HepG2 (cell line): ENCODE measurements at regions not wholly inside any gene's neighbourhood (a gene's known extent, or its start where the extent isn't known, plus 50 kb on each side); places are given as distances from the start of the nearest gene placed in this dataset.

Experiments used
- ATAC-seq: fragments of 200-7000 bp; cut with Tn5 transposase; 3 replicates; pipeline ENCODE4 v1.9.1; 2020; ENCODE audit warnings: mild to moderate bottlenecking, moderate library complexity
- BruUV-seq: library from RNA; stranded (reverse); fragments of 400-500 nt; replicated peaks from 2 replicates; lab custom pipeline; 2021; lab: Mats Ljungman, UMichigan
- CTCF ChIA-PET: fragments of 300-600 bp; formaldehyde crosslinking; extraction: SDS; loops from one replicate; lab custom pipeline; 2021; ENCODE audit warnings: low total read pairs, inconsistent platforms, low intra/inter-chr PET ratio; lab: Yijun Ruan, JAX
- POLR2A ChIA-PET: fragments of 350-600 bp; sonication (Branson Sonifier 250); formaldehyde crosslinking; loops from one replicate; lab custom pipeline; 2020; ENCODE audit warnings: antibody characterized with exemption, inconsistent platforms; lab: Yijun Ruan, JAX
- DNase-seq: peaks from one replicate; pipeline ENCODE4 v3.0.0-alpha.2; 2015; ENCODE audit warnings: low spot score
- FAIRE-seq: peaks from 3 replicates; lab custom pipeline; 2011; peaks lifted over from hg19 to GRCh38; lab: Jason Lieb, UNC
- H2AFZ ChIP-seq: one replicate; pipeline ENCODE4 v1.6.1; 2011; ENCODE audit warnings: low read length, inconsistent platforms
- H3K27ac ChIP-seq: fragments of 300-600 bp; 3 replicates; pipeline ENCODE4 v1.8.0; 2011; ENCODE audit warnings: mixed run types, mild to moderate bottlenecking, mixed read lengths, low read length, inconsistent platforms; ENCODE audit not compliant: insufficient read depth; ENCODE audit errors: extremely low read length
- H3K27me3 ChIP-seq, 2 experiments: fragments of 200-600 bp in 1 of 2; 2 replicates in 1 of 2; 3 replicates in 1 of 2; pipeline versions ENCODE4 v1.6.0 to v1.8.0; 2011; ENCODE audit warnings: low read length in 2 of 2, mild to moderate bottlenecking in 2 of 2, moderate library complexity in 2 of 2, inconsistent platforms in 1 of 2; ENCODE audit not compliant: insufficient read depth in 2 of 2, control insufficient read depth in 1 of 2
- H3K36me3 ChIP-seq, 2 experiments: fragments of 200-600 bp in 1 of 2; replicated peaks in 1 of 2; 2 replicates in 1 of 2; 3 replicates in 1 of 2; pipeline versions ENCODE4 v1.5.1 to v1.8.0; 2011; ENCODE audit warnings: low read length in 2 of 2, inconsistent platforms in 1 of 2; ENCODE audit not compliant: insufficient read depth in 2 of 2, control insufficient read depth in 1 of 2
- H3K4me1 ChIP-seq: 2 replicates; pipeline ENCODE4 v1.5.1; 2012; ENCODE audit warnings: low read length, inconsistent platforms; ENCODE audit not compliant: insufficient read depth
- H3K4me2 ChIP-seq: 2 replicates; pipeline ENCODE4 v1.6.0; 2011; ENCODE audit warnings: low read depth, low read length, inconsistent platforms
- H3K4me3 ChIP-seq, 3 experiments: fragments of 200-600 bp in 1 of 3; sonication (generic), shearing (Covaris generic) in 1 of 3; replicated peaks in 1 of 3; 2 replicates each; pipeline ENCODE4 v1.5.1; 2011 to 2016; ENCODE audit warnings: low read length in 3 of 3, inconsistent platforms in 2 of 3, low read depth in 2 of 3, mild to moderate bottlenecking in 2 of 3, control low read depth in 1 of 3, mixed read lengths in 1 of 3; ENCODE audit not compliant: insufficient read depth in 1 of 3
- H3K79me2 ChIP-seq: one replicate; pipeline ENCODE4 v1.6.1; 2011; ENCODE audit warnings: low read length, inconsistent platforms; ENCODE audit not compliant: insufficient read depth
- H3K9ac ChIP-seq: 2 replicates; pipeline ENCODE4 v1.6.0; 2011; ENCODE audit warnings: mild to moderate bottlenecking, low read depth, low read length, inconsistent platforms; ENCODE audit not compliant: insufficient read depth
- H3K9me3 ChIP-seq: 2 replicates; pipeline ENCODE4 v1.5.1; 2012; ENCODE audit warnings: mild to moderate bottlenecking, low read length
- H4K20me1 ChIP-seq: 2 replicates; pipeline ENCODE4 v1.6.0; 2011; ENCODE audit warnings: inconsistent platforms, mild to moderate bottlenecking, low read length, moderate library complexity; ENCODE audit not compliant: insufficient read depth
- GABPB1 ChIP-seq: IDR thresholded peaks from 2 replicates; pipeline ENCODE4 v1.6.1; 2016; ENCODE audit warnings: mild to moderate bottlenecking, missing genetic modification reagents, moderate library complexity, missing compliant biosample characterization
- IRX3 ChIP-seq: sonication (generic); formaldehyde crosslinking; IDR thresholded peaks from 2 replicates; pipeline ENCODE4 v1.8.1; 2023; ENCODE audit warnings: mild to moderate bottlenecking, low read depth, missing genetic modification reagents, borderline replicate concordance
- MEF2D ChIP-seq: sonication (generic); formaldehyde crosslinking; IDR thresholded peaks from 2 replicates; pipeline ENCODE4 v1.5.1; 2020; ENCODE audit warnings: mild to moderate bottlenecking, missing genetic modification reagents
- PTBP1 ChIP-seq: fragments of 200-400 bp; formaldehyde crosslinking; IDR thresholded peaks from 2 replicates; pipeline ENCODE4 v1.6.1; 2018; ENCODE audit warnings: low read length, low read depth; ENCODE audit not compliant: poor library complexity, severe bottlenecking
- SP1 ChIP-seq, 2 experiments: fragments of 450-650 bp in 1 of 2; sonication (generic) in 1 of 2; formaldehyde crosslinking in 1 of 2; IDR thresholded peaks; 2 replicates each; pipeline versions ENCODE4 v1.4.0 to v1.6.1; 2016 to 2020; ENCODE audit warnings: missing genetic modification reagents in 1 of 2
- ZBTB8A ChIP-seq: sonication (generic); formaldehyde crosslinking; IDR thresholded peaks from 2 replicates; pipeline ENCODE4 v1.4.0; 2020; ENCODE audit warnings: mild to moderate bottlenecking, low read depth, missing genetic modification reagents, borderline replicate concordance
- in situ Hi-C: cut with HindIII; loops from 2 replicates; pipeline ENCODE4 v1.10.0; 2017; ENCODE audit warnings: low pct_unique_long_range_greater_than_20kb; ENCODE audit not compliant: extremely low pct_ligation_motif_present
- intact Hi-C: fragments of 100-400 bp; cut with micrococcal nuclease; formaldehyde crosslinking; loops from one replicate; pipeline ENCODE4 v1.10.0; 2022; ENCODE audit not compliant: unreplicated experiment
- TF ChIP-seq, protein P1 (sequence below): sonication (generic); formaldehyde crosslinking; IDR thresholded peaks from 2 replicates; pipeline ENCODE4 v1.9.0; 2021; ENCODE audit warnings: mild to moderate bottlenecking, missing genetic modification reagents
- TF ChIP-seq, protein P2 (sequence below): sonication (generic); formaldehyde crosslinking; IDR thresholded peaks from 2 replicates; pipeline ENCODE4 v1.9.0; 2021; ENCODE audit warnings: missing genetic modification reagents, mild to moderate bottlenecking, borderline replicate concordance
- TF ChIP-seq, protein P3 (sequence below): sonication (generic); formaldehyde crosslinking; IDR thresholded peaks from 2 replicates; pipeline ENCODE4 v1.5.0; 2020; ENCODE audit warnings: mild to moderate bottlenecking, missing genetic modification reagents, borderline replicate concordance

DNA sequence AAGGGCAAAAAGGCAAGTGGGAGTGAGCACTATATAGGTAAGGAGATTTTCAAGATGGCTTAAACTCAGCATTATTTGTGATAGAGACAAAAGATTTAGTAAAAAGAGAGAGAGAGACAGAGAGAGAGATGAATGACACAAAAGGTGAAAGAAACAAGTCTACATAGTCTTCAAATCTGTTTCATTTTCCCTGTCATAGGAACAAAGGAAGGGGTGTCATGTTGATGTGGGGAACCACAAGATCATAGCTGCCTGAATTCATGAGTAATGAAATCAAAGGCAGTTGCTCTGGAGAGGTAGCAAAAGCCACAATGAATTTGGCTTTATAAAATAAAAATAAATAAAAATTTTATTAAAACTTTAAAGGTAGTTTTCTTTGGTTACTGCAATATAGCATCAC lies 67.2 kb upstream of the PHIP start:
- no TSS peak for BruUV-seq
- in situ Hi-C loops = no loop called here
- ATAC-seq (no peak), FAIRE-seq (no peak), DNase-seq (no peak)
- Histone ChIP-seq H3K9me3 (no peaks in the 10 kb centered on the region), H4K20me1 (no peaks in the 10 kb centered on the region), H3K27ac (no peak overlapping the region), H3K4me3 (no peak overlapping the region), H3K9ac (no peak overlapping the region), H2AFZ (no peak overlapping the region), H3K27me3 (no peaks in the 10 kb centered on the region), H3K79me2 (no peaks in the 10 kb centered on the region), H3K36me3 (no peaks in the 10 kb centered on the region), H3K4me2 (no peak overlapping the region), H3K4me1 (peaks cover 13% of the 10 kb centered on the region; the same call in 1 of the 2 replicates)
- intact Hi-C loops = no loop called here
- ChIA-PET CTCF (no interaction called here), POLR2A (no interaction called here)
- TF ChIP-seq IRX3 (CRISPR knock-in tag) = no peak
- TF ChIP-seq, protein P1, sequence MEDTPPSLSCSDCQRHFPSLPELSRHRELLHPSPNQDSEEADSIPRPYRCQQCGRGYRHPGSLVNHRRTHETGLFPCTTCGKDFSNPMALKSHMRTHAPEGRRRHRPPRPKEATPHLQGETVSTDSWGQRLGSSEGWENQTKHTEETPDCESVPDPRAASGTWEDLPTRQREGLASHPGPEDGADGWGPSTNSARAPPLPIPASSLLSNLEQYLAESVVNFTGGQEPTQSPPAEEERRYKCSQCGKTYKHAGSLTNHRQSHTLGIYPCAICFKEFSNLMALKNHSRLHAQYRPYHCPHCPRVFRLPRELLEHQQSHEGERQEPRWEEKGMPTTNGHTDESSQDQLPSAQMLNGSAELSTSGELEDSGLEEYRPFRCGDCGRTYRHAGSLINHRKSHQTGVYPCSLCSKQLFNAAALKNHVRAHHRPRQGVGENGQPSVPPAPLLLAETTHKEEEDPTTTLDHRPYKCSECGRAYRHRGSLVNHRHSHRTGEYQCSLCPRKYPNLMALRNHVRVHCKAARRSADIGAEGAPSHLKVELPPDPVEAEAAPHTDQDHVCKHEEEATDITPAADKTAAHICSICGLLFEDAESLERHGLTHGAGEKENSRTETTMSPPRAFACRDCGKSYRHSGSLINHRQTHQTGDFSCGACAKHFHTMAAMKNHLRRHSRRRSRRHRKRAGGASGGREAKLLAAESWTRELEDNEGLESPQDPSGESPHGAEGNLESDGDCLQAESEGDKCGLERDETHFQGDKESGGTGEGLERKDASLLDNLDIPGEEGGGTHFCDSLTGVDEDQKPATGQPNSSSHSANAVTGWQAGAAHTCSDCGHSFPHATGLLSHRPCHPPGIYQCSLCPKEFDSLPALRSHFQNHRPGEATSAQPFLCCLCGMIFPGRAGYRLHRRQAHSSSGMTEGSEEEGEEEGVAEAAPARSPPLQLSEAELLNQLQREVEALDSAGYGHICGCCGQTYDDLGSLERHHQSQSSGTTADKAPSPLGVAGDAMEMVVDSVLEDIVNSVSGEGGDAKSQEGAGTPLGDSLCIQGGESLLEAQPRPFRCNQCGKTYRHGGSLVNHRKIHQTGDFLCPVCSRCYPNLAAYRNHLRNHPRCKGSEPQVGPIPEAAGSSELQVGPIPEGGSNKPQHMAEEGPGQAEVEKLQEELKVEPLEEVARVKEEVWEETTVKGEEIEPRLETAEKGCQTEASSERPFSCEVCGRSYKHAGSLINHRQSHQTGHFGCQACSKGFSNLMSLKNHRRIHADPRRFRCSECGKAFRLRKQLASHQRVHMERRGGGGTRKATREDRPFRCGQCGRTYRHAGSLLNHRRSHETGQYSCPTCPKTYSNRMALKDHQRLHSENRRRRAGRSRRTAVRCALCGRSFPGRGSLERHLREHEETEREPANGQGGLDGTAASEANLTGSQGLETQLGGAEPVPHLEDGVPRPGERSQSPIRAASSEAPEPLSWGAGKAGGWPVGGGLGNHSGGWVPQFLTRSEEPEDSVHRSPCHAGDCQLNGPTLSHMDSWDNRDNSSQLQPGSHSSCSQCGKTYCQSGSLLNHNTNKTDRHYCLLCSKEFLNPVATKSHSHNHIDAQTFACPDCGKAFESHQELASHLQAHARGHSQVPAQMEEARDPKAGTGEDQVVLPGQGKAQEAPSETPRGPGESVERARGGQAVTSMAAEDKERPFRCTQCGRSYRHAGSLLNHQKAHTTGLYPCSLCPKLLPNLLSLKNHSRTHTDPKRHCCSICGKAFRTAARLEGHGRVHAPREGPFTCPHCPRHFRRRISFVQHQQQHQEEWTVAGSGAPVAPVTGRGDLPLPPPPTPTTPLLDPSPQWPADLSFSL = no peak
- TF ChIP-seq, protein P2, sequence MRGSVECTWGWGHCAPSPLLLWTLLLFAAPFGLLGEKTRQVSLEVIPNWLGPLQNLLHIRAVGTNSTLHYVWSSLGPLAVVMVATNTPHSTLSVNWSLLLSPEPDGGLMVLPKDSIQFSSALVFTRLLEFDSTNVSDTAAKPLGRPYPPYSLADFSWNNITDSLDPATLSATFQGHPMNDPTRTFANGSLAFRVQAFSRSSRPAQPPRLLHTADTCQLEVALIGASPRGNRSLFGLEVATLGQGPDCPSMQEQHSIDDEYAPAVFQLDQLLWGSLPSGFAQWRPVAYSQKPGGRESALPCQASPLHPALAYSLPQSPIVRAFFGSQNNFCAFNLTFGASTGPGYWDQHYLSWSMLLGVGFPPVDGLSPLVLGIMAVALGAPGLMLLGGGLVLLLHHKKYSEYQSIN (CRISPR knock-in tag) = no peak
- no peak for TF ChIP-seq GABPB1 (CRISPR knock-in tag)
- TF ChIP-seq MEF2D (CRISPR knock-in tag) = no peak
- TF ChIP-seq PTBP1 = no peak
- TF ChIP-seq SP1 (IDR thresholded peaks at IDR 0.05) = no peak
- TF ChIP-seq SP1 (CRISPR knock-in tag; IDR thresholded peaks at IDR 0.05) = no peak
- TF ChIP-seq ZBTB8A (CRISPR knock-in tag) = no peak
- TF ChIP-seq, protein P3, sequence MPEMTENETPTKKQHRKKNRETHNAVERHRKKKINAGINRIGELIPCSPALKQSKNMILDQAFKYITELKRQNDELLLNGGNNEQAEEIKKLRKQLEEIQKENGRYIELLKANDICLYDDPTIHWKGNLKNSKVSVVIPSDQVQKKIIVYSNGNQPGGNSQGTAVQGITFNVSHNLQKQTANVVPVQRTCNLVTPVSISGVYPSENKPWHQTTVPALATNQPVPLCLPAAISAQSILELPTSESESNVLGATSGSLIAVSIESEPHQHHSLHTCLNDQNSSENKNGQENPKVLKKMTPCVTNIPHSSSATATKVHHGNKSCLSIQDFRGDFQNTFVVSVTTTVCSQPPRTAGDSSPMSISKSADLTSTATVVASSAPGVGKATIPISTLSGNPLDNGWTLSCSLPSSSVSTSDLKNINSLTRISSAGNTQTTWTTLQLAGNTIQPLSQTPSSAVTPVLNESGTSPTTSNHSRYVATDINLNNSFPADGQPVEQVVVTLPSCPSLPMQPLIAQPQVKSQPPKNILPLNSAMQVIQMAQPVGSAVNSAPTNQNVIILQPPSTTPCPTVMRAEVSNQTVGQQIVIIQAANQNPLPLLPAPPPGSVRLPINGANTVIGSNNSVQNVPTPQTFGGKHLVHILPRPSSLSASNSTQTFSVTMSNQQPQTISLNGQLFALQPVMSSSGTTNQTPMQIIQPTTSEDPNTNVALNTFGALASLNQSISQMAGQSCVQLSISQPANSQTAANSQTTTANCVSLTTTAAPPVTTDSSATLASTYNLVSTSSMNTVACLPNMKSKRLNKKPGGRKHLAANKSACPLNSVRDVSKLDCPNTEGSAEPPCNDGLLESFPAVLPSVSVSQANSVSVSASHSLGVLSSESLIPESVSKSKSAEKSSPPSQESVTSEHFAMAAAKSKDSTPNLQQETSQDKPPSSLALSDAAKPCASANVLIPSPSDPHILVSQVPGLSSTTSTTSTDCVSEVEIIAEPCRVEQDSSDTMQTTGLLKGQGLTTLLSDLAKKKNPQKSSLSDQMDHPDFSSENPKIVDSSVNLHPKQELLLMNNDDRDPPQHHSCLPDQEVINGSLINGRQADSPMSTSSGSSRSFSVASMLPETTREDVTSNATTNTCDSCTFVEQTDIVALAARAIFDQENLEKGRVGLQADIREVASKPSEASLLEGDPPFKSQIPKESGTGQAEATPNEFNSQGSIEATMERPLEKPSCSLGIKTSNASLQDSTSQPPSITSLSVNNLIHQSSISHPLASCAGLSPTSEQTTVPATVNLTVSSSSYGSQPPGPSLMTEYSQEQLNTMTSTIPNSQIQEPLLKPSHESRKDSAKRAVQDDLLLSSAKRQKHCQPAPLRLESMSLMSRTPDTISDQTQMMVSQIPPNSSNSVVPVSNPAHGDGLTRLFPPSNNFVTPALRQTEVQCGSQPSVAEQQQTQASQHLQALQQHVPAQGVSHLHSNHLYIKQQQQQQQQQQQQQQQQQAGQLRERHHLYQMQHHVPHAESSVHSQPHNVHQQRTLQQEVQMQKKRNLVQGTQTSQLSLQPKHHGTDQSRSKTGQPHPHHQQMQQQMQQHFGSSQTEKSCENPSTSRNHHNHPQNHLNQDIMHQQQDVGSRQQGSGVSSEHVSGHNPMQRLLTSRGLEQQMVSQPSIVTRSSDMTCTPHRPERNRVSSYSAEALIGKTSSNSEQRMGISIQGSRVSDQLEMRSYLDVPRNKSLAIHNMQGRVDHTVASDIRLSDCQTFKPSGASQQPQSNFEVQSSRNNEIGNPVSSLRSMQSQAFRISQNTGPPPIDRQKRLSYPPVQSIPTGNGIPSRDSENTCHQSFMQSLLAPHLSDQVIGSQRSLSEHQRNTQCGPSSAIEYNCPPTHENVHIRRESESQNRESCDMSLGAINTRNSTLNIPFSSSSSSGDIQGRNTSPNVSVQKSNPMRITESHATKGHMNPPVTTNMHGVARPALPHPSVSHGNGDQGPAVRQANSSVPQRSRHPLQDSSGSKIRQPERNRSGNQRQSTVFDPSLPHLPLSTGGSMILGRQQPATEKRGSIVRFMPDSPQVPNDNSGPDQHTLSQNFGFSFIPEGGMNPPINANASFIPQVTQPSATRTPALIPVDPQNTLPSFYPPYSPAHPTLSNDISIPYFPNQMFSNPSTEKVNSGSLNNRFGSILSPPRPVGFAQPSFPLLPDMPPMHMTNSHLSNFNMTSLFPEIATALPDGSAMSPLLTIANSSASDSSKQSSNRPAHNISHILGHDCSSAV (CRISPR knock-in tag) = no peak
